DMS153 treated with DMSO at 0.1 percent for 48 hours (cell line): ENCODE measurements at regions not wholly inside any gene's neighbourhood (a gene's known extent, or its start where the extent isn't known, plus 50 kb on each side); places are given as distances from the start of the nearest gene placed in this dataset.

ENCODE experiments used
- DNase-seq: peaks from one replicate; lab custom pipeline; 2025; ENCODE audit not compliant: unreplicated experiment; lab: John Stamatoyannopoulos, UW

GRCh38 chr4:81522711-81523110 lies 51.0 kb upstream of the RASGEF1B start:
- DNase-seq = no peak

- DNase-seq = no peak
Measured at GRCh38 chr4:81521708-81522107, 50.0 kb upstream of the RASGEF1B start.
